ENCODE measurements at regions not wholly inside any gene's neighbourhood (a gene's known extent, or its start where the extent isn't known, plus 50 kb on each side); places are given as distances from the start of the nearest gene placed in this dataset.

GRCh38 chr13:63304497-63304896 lies 1888.8 kb upstream of the PCDH20 start:
- TF ChIP-seq CTCF (IDR thresholded peaks at IDR 0.05) (no peak), POLR2A (IDR thresholded peaks at IDR 0.05) (no peak)
